ENCODE measurements at regions not wholly inside any gene's neighbourhood (a gene's known extent, or its start where the extent isn't known, plus 50 kb on each side); places are given as distances from the start of the nearest gene placed in this dataset.

DNA sequence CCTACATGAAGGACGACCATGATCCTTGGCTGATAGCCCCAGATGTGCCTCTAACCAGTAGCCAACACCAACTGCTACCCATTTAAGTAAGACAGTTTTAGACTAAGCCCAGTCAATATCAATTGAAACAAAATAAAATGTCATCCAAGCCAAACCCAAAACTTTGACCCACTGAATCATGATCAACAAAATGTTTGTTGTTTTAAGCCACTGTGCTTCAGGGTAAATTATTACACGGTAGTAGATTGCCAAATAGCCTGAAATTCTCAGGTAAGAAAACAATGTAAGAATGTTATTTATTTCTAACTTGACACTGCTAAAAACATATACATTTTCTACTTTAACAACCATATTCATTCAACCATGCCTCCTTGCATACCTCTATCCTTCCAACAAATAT lies 105.5 kb upstream of the PAPPA start:
- Mint-ChIP-seq H3K4me3 (ENCODE audit: unreplicated experiment) (no peak overlapping the region), H3K4me1 (ENCODE audit: low read depth, unreplicated experiment) (peaks cover 1% of the 10 kb centered on the region), H3K27me3 (ENCODE audit: unreplicated experiment) (no peaks in the 10 kb centered on the region), H3K36me3 (ENCODE audit: unreplicated experiment) (no peaks in the 10 kb centered on the region), H3K9me3 (ENCODE audit: unreplicated experiment) (no peaks in the 10 kb centered on the region), H3K27ac (ENCODE audit: unreplicated experiment) (no peak overlapping the region)
- TF ChIP-seq, protein P1, sequence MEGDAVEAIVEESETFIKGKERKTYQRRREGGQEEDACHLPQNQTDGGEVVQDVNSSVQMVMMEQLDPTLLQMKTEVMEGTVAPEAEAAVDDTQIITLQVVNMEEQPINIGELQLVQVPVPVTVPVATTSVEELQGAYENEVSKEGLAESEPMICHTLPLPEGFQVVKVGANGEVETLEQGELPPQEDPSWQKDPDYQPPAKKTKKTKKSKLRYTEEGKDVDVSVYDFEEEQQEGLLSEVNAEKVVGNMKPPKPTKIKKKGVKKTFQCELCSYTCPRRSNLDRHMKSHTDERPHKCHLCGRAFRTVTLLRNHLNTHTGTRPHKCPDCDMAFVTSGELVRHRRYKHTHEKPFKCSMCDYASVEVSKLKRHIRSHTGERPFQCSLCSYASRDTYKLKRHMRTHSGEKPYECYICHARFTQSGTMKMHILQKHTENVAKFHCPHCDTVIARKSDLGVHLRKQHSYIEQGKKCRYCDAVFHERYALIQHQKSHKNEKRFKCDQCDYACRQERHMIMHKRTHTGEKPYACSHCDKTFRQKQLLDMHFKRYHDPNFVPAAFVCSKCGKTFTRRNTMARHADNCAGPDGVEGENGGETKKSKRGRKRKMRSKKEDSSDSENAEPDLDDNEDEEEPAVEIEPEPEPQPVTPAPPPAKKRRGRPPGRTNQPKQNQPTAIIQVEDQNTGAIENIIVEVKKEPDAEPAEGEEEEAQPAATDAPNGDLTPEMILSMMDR (IDR thresholded peaks at IDR 0.05; ENCODE audit: partially characterized antibody, unreplicated experiment), result no peak
- no peak for DNase-seq

DNA sequence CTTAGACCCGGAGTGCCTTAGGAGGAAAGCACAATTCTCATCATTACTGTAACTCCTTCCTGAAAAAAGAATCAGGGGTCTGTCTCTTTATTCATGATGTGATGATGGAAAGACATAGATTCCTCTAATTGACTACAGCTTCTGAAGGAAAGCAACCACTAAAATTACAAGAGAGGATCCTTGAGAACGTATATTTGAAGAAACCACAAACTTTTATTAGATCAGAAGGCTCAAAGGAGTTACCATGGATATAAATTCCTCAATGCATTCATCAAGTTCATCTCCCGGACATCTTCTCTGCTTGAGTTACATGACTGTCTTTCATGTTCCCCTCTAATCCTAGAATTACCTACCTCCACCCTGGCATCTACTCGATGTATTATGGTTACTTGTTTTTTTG lies 104.1 kb upstream of the PAPPA start:
- DNase-seq, result no peak
- TF ChIP-seq, protein P1 (IDR thresholded peaks at IDR 0.05; ENCODE audit: partially characterized antibody, unreplicated experiment), result no peak
- no peaks in the 10 kb centered on the region for H3K9me3 Mint-ChIP-seq (ENCODE audit: unreplicated experiment)
- H3K4me3 Mint-ChIP-seq (ENCODE audit: unreplicated experiment), result no peak overlapping the region
- peaks cover 1% of the 10 kb centered on the region for H3K4me1 Mint-ChIP-seq (ENCODE audit: low read depth, unreplicated experiment)
- H3K27me3 Mint-ChIP-seq (ENCODE audit: unreplicated experiment), result no peaks in the 10 kb centered on the region
- no peaks in the 10 kb centered on the region for H3K36me3 Mint-ChIP-seq (ENCODE audit: unreplicated experiment)
- H3K27ac Mint-ChIP-seq (ENCODE audit: unreplicated experiment), result no peak overlapping the region

DNA sequence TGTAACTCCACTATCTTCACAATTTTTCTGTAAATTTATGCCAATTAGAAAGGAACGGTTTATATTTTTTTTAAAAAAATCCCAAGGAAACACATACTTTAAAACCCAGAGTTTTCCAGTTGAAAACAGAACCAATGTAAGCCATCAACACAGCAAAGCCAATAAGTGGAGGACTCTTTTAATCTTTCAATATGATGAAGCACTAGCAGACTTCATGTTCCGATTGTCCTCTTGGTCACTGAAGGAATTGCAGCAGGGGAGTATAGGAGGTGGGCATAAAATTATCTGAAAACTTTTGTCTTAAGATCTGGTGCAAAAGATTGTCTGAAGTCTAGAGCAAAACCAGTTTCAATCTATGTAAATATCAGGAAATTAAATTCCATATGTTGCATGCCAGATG lies 102.1 kb upstream of the PAPPA start:
- Mint-ChIP-seq H3K4me3 (ENCODE audit: unreplicated experiment) (no peak overlapping the region), H3K4me1 (ENCODE audit: low read depth, unreplicated experiment) (peaks cover 1% of the 10 kb centered on the region), H3K27me3 (ENCODE audit: unreplicated experiment) (no peaks in the 10 kb centered on the region), H3K27ac (ENCODE audit: unreplicated experiment) (no peak overlapping the region), H3K36me3 (ENCODE audit: unreplicated experiment) (no peaks in the 10 kb centered on the region), H3K9me3 (ENCODE audit: unreplicated experiment) (no peaks in the 10 kb centered on the region)
- DNase-seq, result no peak
- TF ChIP-seq, protein P1 (IDR thresholded peaks at IDR 0.05; ENCODE audit: partially characterized antibody, unreplicated experiment), result peak; percentile 51

DNA sequence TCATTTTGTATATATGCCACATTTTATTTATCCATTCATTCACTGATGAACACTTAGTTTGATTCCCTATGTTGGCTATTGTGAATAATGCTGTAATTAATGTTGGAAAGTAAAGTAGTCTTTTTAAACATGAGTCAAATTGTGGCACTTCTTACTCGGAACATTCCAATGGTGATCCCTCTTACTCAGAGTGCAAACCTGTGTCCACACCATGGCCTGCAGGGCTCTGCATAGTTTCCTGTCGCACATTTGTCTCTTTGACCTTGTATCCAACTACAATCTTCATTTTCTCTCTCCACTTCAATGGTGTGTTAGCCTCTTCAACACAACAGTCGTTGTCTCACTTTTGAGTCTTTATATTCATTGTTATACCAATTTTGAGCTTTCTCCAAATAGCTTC lies 98.1 kb upstream of the PAPPA start:
- H3K36me3 Mint-ChIP-seq (ENCODE audit: unreplicated experiment), result no peaks in the 10 kb centered on the region
- peaks cover 1% of the 10 kb centered on the region for H3K4me1 Mint-ChIP-seq (ENCODE audit: low read depth, unreplicated experiment)
- TF ChIP-seq, protein P1 (IDR thresholded peaks at IDR 0.05; ENCODE audit: partially characterized antibody, unreplicated experiment), result no peak
- H3K4me3 Mint-ChIP-seq (ENCODE audit: unreplicated experiment), result no peak overlapping the region
- DNase-seq, result no peak
- no peak overlapping the region for H3K27ac Mint-ChIP-seq (ENCODE audit: unreplicated experiment)
- H3K27me3 Mint-ChIP-seq (ENCODE audit: unreplicated experiment), result no peaks in the 10 kb centered on the region
- H3K9me3 Mint-ChIP-seq (ENCODE audit: unreplicated experiment), result no peaks in the 10 kb centered on the region

DNA sequence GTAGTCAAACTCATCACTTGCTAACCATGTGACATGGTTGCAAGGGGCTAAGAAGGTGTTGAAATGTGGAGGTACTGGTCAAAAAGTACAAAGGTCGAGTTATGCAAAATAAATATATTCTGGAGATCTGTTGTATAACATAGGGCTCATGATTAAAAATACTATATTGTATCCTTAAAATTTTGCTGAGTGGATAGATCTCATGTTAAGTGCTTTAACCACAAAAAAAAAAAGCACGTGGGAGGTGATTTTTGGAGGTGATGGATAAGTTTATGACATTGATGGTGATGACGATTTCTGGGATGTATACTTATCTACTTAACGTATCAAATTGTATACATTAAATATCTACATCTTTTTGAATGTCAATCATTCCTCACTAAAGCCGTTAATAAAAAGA lies 96.2 kb upstream of the PAPPA start:
- DNase-seq, result no peak
- H3K4me3 Mint-ChIP-seq (ENCODE audit: unreplicated experiment), result no peak overlapping the region
- no peak overlapping the region for H3K27ac Mint-ChIP-seq (ENCODE audit: unreplicated experiment)
- H3K9me3 Mint-ChIP-seq (ENCODE audit: unreplicated experiment), result no peaks in the 10 kb centered on the region
- no peaks in the 10 kb centered on the region for H3K4me1 Mint-ChIP-seq (ENCODE audit: low read depth, unreplicated experiment)
- H3K36me3 Mint-ChIP-seq (ENCODE audit: unreplicated experiment), result no peaks in the 10 kb centered on the region
- TF ChIP-seq, protein P1 (IDR thresholded peaks at IDR 0.05; ENCODE audit: partially characterized antibody, unreplicated experiment), result no peak
- H3K27me3 Mint-ChIP-seq (ENCODE audit: unreplicated experiment), result no peaks in the 10 kb centered on the region

Measured in glutamatergic neuron (in vitro differentiated cells).